ENCODE measurements at regions not wholly inside any gene's neighbourhood (a gene's known extent, or its start where the extent isn't known, plus 50 kb on each side); places are given as distances from the start of the nearest gene placed in this dataset.

DNA sequence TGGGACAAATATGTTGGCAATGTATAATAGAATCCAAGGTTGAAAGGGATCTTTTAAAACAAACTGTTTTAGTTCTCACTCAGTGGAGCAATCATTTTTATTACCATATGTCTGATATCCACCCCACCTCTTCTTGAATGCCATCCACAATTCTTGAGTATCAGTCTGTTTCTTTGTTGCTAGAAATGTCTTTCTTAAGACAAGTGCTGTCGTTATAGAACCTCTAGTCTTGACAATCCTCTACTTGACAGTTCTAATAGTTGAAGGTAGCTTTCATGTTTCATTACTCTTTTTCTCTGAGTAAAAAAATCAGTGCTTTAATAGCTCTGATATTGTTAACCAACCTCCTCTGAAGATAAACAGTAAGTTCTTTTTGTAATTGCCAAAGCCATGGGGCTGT, 737.9 kb downstream of the MECOM start:
- Histone ChIP-seq H3F3A (ENCODE audit: insufficient read depth) (no peaks in the 10 kb centered on the region), H3K27me3 (ENCODE audit: low read length) (no peaks in the 10 kb centered on the region), H3K79me2 (ENCODE audit: insufficient read depth, low read length) (no peaks in the 10 kb centered on the region), H3K27ac (ENCODE audit: low read depth, low read length) (no peak overlapping the region), H3K4me3 (ENCODE audit: insufficient read depth, low read length, poor library complexity, severe bottlenecking) (no peak overlapping the region), H3K9me2 (replicated peaks; ENCODE audit: insufficient read depth, low read length) (no peaks in the 10 kb centered on the region), H3K9ac (ENCODE audit: low read length) (no peak overlapping the region), H3K4me2 (ENCODE audit: low read depth, low read length, poor library complexity, severe bottlenecking) (no peak overlapping the region), H3K36me3 (ENCODE audit: low read length) (no peaks in the 10 kb centered on the region), H2AFZ (ENCODE audit: low read depth, low read length, severe bottlenecking) (no peak overlapping the region), H3K9me3 (ENCODE audit: insufficient read depth, low read length) (no peaks in the 10 kb centered on the region), H4K20me1 (ENCODE audit: low read depth, low read length) (no peaks in the 10 kb centered on the region)
- TF ChIP-seq EZH2phosphoT487 (conservative IDR thresholded peaks at IDR 0.05; ENCODE audit: low read length) = no peak
- TF ChIP-seq, protein P1, sequence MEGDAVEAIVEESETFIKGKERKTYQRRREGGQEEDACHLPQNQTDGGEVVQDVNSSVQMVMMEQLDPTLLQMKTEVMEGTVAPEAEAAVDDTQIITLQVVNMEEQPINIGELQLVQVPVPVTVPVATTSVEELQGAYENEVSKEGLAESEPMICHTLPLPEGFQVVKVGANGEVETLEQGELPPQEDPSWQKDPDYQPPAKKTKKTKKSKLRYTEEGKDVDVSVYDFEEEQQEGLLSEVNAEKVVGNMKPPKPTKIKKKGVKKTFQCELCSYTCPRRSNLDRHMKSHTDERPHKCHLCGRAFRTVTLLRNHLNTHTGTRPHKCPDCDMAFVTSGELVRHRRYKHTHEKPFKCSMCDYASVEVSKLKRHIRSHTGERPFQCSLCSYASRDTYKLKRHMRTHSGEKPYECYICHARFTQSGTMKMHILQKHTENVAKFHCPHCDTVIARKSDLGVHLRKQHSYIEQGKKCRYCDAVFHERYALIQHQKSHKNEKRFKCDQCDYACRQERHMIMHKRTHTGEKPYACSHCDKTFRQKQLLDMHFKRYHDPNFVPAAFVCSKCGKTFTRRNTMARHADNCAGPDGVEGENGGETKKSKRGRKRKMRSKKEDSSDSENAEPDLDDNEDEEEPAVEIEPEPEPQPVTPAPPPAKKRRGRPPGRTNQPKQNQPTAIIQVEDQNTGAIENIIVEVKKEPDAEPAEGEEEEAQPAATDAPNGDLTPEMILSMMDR (IDR thresholded peaks at IDR 0.05; ENCODE audit: insufficient read depth, low read length, poor library complexity, severe bottlenecking) = no peak

DNA sequence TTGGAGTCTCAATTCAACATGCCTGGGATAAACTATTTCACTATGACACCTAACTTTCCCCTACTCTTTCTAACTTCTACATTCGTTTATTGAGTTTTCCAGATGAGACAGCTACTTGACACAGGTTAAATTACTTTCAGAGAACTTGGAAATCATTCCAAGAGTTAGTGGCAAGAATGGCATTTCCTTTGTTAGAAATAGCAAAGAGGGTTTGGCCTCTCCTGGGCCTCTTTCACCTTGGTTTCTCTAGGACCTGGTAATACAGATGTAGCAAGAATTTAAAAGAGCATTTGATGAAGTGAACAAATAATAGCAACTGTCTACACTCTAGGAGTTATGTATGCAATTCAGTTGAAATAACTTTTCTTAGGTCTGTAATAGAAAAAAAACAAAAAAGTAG, 748.9 kb downstream of the MECOM start:
- no peaks in the 10 kb centered on the region for H3K79me2 ChIP-seq (ENCODE audit: insufficient read depth, low read length)
- H3K36me3 ChIP-seq (ENCODE audit: low read length) = no peaks in the 10 kb centered on the region
- H2AFZ ChIP-seq (ENCODE audit: low read depth, low read length, severe bottlenecking) = no peak overlapping the region
- H3K9me2 ChIP-seq (replicated peaks; ENCODE audit: insufficient read depth, low read length) = no peaks in the 10 kb centered on the region
- no peak overlapping the region for H3K4me2 ChIP-seq (ENCODE audit: low read depth, low read length, poor library complexity, severe bottlenecking)
- H3K27ac ChIP-seq (ENCODE audit: low read depth, low read length) = no peak overlapping the region
- no peaks in the 10 kb centered on the region for H3K9me3 ChIP-seq (ENCODE audit: insufficient read depth, low read length)
- H3F3A ChIP-seq (ENCODE audit: insufficient read depth) = no peaks in the 10 kb centered on the region
- H3K4me3 ChIP-seq (ENCODE audit: insufficient read depth, low read length, poor library complexity, severe bottlenecking) = no peak overlapping the region
- no peaks in the 10 kb centered on the region for H3K27me3 ChIP-seq (ENCODE audit: low read length)
- no peak overlapping the region for H3K9ac ChIP-seq (ENCODE audit: low read length)
- TF ChIP-seq EZH2phosphoT487 (conservative IDR thresholded peaks at IDR 0.05; ENCODE audit: low read length) = no peak
- H4K20me1 ChIP-seq (ENCODE audit: low read depth, low read length) = no peaks in the 10 kb centered on the region

DNA sequence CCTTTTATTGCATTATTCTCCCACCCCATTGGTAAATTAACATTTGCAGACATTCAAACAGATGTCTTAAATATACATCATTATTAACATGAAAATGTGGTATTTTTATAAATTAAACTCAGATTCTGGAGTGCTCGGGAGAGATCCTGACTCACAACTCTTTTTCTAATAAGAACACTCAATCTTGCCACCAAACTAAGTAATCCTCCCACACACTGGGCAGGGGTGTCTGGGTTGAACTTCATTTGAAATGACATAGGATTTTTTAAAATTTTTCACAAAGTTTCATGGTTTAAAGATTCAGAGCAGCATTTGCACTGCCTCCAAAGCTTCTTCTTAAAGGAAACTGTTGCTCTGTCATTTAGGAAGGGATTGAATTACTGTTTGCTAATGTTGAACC, 754.3 kb downstream of the MECOM start:
- no peaks in the 10 kb centered on the region for H3K79me2 ChIP-seq (ENCODE audit: insufficient read depth, low read length)
- no peaks in the 10 kb centered on the region for H3K9me2 ChIP-seq (replicated peaks; ENCODE audit: insufficient read depth, low read length)
- no peak overlapping the region for H3K4me3 ChIP-seq (ENCODE audit: insufficient read depth, low read length, poor library complexity, severe bottlenecking)
- no peaks in the 10 kb centered on the region for H3K9me3 ChIP-seq (ENCODE audit: insufficient read depth, low read length)
- H3K27me3 ChIP-seq (ENCODE audit: low read length) = no peaks in the 10 kb centered on the region
- H4K20me1 ChIP-seq (ENCODE audit: low read depth, low read length) = no peaks in the 10 kb centered on the region
- H3K4me2 ChIP-seq (ENCODE audit: low read depth, low read length, poor library complexity, severe bottlenecking) = no peak overlapping the region
- no peak overlapping the region for H3K9ac ChIP-seq (ENCODE audit: low read length)
- TF ChIP-seq, protein P1 (IDR thresholded peaks at IDR 0.05; ENCODE audit: insufficient read depth, low read length, poor library complexity, severe bottlenecking) = no peak
- TF ChIP-seq EZH2phosphoT487 (conservative IDR thresholded peaks at IDR 0.05; ENCODE audit: low read length) = no peak
- no peaks in the 10 kb centered on the region for H3K36me3 ChIP-seq (ENCODE audit: low read length)
- H2AFZ ChIP-seq (ENCODE audit: low read depth, low read length, severe bottlenecking) = no peak overlapping the region
- no peak overlapping the region for H3K27ac ChIP-seq (ENCODE audit: low read depth, low read length)
- no peaks in the 10 kb centered on the region for H3F3A ChIP-seq (ENCODE audit: insufficient read depth)

DNA sequence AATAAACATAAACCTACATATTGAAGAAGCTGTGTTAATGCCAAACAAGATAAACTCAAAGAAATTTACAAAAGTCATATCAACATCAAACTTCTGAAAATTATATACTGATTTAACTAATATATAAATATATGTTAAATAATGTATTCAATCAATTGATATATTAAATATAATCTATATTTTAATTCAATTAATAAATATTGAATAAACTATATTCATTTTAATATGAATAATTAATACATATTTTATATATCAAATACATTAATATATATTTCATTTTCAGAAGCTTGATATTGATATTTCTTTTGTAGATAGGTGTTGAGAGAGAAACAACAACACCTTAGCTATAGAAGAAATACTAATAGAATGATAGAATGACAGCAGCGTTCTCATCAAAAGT, 768.1 kb downstream of the MECOM start:
- Histone ChIP-seq H3K4me3 (ENCODE audit: insufficient read depth, low read length, poor library complexity, severe bottlenecking) (no peak overlapping the region), H2AFZ (ENCODE audit: low read depth, low read length, severe bottlenecking) (no peak overlapping the region), H3K79me2 (ENCODE audit: insufficient read depth, low read length) (no peaks in the 10 kb centered on the region), H3F3A (ENCODE audit: insufficient read depth) (no peaks in the 10 kb centered on the region), H3K9me2 (replicated peaks; ENCODE audit: insufficient read depth, low read length) (no peaks in the 10 kb centered on the region), H3K9me3 (ENCODE audit: insufficient read depth, low read length) (no peaks in the 10 kb centered on the region), H3K27ac (ENCODE audit: low read depth, low read length) (no peak overlapping the region), H3K27me3 (ENCODE audit: low read length) (no peaks in the 10 kb centered on the region), H3K4me2 (ENCODE audit: low read depth, low read length, poor library complexity, severe bottlenecking) (no peak overlapping the region), H3K9ac (ENCODE audit: low read length) (no peak overlapping the region), H3K36me3 (ENCODE audit: low read length) (no peaks in the 10 kb centered on the region), H4K20me1 (ENCODE audit: low read depth, low read length) (no peaks in the 10 kb centered on the region)
- TF ChIP-seq, protein P1 (IDR thresholded peaks at IDR 0.05; ENCODE audit: insufficient read depth, low read length, poor library complexity, severe bottlenecking) = no peak
- no peak for TF ChIP-seq EZH2phosphoT487 (conservative IDR thresholded peaks at IDR 0.05; ENCODE audit: low read length)
